ENCODE measurements at regions not wholly inside any gene's neighbourhood (a gene's known extent, or its start where the extent isn't known, plus 50 kb on each side); places are given as distances from the start of the nearest gene placed in this dataset.

DNA sequence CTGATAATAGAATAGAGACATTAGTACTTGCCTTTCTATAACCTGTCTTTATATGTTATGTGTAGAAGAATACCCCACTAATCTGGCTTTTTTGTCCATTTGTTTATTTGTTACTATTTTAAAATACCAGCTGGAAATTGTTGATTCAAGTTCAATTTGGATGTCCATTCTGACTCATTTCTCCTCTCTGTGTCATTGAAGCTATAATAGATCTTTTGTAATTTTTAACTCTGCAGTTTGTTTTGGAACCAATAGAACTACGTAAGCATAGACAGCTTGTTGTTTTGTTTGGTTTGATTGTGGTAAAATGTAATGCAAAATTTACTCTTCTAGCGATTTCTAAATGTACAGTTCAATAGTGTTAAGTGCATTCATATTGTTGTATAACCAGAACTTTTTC lies 390.4 kb downstream of the ZIC1 start:
- TF ChIP-seq, protein P1, sequence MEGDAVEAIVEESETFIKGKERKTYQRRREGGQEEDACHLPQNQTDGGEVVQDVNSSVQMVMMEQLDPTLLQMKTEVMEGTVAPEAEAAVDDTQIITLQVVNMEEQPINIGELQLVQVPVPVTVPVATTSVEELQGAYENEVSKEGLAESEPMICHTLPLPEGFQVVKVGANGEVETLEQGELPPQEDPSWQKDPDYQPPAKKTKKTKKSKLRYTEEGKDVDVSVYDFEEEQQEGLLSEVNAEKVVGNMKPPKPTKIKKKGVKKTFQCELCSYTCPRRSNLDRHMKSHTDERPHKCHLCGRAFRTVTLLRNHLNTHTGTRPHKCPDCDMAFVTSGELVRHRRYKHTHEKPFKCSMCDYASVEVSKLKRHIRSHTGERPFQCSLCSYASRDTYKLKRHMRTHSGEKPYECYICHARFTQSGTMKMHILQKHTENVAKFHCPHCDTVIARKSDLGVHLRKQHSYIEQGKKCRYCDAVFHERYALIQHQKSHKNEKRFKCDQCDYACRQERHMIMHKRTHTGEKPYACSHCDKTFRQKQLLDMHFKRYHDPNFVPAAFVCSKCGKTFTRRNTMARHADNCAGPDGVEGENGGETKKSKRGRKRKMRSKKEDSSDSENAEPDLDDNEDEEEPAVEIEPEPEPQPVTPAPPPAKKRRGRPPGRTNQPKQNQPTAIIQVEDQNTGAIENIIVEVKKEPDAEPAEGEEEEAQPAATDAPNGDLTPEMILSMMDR (IDR thresholded peaks at IDR 0.05): no peak
- TF ChIP-seq POLR2AphosphoS5 (IDR thresholded peaks at IDR 0.05): no peak

Measured in breast epithelium (tissue), 3 donors.